Pons (tissue), 1 donor: ENCODE measurements at regions not wholly inside any gene's neighbourhood (a gene's known extent, or its start where the extent isn't known, plus 50 kb on each side); places are given as distances from the start of the nearest gene placed in this dataset.

Experiments
- DNase-seq: peaks from one replicate; pipeline ENCODE4 v3.0.0-alpha.2; 2016; ENCODE audit warnings: low spot score

- DNase-seq, result no peak
Measured at GRCh38 chr13:111909971-111910671, 156.8 kb upstream of the SOX1 start.

GRCh38 chr13:111911121-111911720 lies 155.7 kb upstream of the SOX1 start:
- DNase-seq, result no peak

DNA sequence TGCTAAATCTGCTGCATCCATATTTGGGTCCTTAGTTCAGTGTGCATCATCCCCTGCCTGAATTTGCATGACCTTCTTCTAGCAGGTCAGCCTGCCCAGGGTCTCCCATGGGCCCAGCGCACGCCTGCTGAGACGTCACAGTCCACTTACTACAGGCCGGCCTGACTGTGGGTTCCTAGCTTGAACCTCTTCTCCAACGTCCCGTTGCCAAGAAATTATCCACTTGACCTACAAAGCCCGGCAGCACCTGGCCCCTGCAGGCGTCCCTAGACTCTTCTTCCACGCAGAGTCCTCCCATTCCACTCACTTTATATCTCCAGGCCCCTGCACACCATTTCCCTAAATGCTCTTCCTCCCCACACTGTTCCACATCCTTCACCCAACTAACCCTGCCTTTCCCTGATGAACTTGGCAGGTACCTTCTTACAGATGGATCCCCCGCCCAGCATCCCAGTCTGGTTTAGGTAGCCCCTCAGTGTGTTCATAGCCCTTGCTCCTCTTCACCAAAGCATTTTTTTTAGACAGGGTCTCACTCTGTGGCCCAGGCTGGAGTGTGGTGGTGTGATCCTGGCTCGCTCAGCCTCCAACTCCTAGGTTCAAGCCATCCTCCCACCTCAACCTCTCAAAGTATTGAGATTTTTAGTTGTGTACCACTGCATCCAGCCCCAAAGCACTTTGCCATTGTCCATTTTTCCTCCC lies 155.0 kb upstream of the SOX1 start:
- DNase-seq, result no peak

- no peak for DNase-seq
Measured at GRCh38 chr13:111912453-111912866, 154.5 kb upstream of the SOX1 start.

DNA sequence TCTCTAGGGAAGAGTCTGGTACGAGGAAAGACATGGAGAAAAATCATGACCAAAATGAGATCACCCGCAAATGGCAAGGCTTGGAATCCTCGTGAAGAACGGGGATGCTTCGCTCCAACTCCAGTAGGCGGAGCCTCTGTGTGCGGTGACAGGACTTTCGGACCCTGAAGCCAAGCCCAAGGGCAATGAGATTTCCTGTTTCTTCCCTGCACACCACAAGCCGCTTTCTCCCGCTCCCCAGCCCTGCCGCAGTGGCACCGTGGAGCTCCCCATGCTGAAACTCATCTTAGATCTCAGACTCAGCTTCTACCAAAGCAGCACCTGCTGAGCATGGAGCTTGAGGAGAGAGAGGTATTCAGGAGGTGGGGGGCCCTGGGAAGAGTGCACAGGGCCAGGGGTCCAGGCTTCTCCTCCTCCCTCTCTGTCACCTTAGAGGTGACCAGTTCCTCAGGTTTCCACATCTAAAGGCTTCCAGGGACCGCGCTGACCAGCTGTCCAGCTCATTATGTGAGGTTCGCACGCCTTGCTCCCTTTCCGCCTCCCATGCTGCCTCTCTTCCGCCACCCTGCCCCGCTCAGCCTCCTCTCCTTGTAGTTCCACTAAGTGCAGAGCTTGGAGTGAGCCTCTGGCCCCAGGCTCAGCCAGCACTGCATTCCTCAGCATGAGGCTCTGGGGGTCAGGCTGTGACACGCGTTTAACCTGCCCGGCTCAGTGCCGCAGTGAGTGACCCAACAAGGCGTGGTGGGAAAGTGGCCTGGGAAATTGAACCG lies 153.8 kb upstream of the SOX1 start:
- no peak for DNase-seq

- DNase-seq, result no peak
Measured at GRCh38 chr13:111913761-111914140, 153.2 kb upstream of the SOX1 start.

DNA sequence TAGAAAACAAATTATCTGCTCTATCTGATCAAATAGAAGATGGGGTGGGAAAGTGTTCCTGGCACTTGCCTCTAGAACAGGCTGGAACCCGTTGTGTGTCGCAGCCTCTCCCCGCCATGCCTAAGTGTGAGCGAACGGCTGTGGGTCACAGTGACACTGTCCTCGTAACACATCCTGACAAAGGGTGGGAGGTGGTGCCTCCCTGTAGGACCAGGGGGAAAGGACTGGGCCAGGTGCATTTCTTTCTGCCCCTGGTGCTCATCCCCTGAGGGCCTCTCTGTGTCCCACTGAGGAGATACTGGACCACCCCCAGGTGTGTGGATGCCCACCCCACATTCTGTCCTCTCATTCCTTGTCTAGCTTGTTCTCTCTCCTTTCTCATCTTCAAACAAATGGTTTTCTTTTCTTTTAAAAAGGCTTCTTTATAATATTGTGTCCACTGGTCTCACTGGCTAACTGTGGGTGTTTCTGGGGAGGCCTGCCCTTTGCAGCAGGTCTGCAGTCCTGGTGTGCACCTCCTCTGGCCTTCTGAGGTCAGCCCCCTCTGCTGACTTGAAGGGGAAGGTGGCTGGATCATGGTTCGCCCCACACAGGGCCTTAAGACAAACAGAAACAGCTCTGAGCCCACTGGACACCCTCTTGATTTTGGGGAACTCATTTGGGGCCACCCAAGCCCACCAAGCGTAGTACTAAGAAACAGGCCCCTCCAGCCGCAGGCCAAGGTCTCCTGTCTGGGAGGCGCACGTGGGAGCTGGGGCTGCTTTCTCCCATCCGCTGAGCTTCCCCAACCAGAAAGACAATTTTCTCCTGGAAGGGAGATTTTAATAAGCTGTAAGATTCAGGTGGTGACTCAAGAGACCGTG lies 152.5 kb upstream of the SOX1 start:
- no peak for DNase-seq

- DNase-seq, result no peak
Measured at GRCh38 chr13:111915104-111915551, 151.8 kb upstream of the SOX1 start.

DNA sequence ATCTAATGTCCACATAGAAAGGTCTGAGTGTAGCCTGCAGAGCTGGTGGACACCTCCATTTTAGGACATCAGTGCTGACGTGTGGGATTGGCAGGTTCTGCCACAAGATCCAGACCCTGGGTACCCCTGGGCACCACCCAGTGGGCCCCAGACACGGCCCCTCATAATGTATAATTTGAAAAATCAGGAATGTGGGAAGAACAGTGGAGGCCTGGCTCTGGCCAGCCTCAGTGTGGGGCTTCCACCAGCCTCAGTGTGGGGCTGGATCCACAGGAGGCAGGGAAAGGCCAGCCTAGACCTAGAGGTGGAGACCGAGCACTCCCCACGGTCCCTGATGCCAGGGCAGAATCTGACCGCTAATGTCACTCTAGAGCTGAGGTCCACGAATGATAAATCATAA lies 150.7 kb upstream of the SOX1 start:
- no peak for DNase-seq

- DNase-seq, result no peak
Measured at GRCh38 chr13:111917086-111917485, 149.9 kb upstream of the SOX1 start.

- DNase-seq, result no peak
Measured at GRCh38 chr13:111917901-111918300, 149.0 kb upstream of the SOX1 start.

GRCh38 chr13:111919286-111919685 lies 147.7 kb upstream of the SOX1 start:
- no peak for DNase-seq

DNA sequence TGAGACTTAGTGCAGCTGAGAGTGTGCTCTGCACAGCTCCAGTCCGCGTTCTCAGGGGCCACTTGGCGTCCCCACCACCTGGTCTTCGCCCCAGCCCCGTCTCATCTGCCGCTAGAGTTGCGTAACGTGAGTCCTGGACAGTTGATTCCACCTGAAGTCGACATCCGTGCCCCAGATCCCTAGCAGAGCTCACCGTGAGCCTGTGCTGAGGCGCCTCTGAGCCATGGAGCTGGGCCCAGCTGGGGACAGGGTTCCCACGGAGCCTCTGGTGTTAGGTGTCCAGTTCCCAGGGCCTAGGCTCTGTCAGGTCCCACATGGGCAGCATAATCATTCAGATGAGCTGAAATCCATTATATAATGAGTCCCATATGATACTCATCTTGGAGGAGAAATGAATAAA lies 147.1 kb upstream of the SOX1 start:
- DNase-seq, result no peak

DNA sequence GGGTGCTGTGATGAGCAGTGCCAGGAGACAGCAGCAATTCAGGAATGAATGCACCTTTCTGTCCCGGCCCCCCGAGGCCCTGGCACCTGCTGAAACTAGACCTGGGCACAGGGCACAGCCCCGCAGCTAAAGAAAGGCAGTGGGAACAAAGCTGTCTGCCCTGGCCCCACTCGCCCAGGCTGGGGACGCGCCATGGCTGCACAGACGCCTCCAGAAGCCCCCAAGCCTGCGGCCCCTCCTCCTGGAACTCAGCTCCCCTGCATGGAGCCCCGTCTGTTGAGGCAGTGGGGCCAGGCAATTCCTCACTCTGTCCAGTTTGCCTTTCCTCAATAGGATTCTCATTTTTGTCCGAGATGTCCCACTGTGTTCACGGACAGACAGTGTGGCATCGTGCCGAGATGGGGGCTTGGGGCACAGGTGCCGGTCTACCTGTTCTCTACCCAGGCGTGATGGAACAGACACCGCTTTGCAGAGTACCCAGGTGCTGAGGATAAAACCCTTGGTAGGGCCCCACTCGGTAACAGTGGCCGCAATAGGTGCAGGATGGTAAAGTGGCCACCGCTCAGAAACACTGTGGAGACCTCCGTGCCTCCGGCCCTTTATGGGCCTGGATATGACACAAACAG lies 146.5 kb upstream of the SOX1 start:
- no peak for DNase-seq

DNA sequence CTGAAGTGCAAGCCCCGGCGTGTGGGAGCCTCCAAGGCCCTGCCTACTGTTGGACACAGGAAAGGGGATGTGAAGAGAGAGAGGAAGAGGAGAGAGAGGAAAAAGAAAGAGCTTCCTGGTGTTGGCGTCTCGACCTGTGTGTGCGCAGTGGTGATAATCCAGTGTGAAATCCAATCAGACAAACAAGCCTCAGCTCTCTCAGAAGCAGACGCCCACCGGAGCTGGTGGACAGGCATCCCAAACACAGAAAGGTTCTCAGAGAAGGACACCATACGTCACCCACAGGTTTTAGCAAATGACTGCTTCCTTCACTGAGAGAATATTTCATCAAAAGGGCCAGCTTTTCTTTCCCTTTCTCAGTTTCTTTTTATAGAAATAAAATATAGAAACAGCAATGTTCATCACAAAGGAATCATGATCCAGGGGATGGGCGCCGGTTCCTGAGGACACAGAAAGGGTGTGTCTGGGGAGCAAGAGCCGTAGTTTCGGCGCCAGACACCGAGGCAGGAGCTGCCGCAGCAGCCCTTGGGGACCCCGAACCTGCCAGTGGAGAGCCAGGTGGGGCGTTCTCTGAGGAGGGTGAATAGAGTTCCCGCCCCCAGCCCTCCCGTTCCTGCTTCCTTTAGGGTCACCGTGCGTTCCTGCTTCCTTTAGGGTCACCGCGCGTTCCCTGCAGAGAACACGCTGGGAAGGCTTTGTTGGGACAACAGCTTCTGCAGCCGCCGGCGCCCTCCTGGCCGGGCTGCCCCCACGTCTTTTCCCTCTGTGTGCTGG lies 145.8 kb upstream of the SOX1 start:
- no peak for DNase-seq

DNA sequence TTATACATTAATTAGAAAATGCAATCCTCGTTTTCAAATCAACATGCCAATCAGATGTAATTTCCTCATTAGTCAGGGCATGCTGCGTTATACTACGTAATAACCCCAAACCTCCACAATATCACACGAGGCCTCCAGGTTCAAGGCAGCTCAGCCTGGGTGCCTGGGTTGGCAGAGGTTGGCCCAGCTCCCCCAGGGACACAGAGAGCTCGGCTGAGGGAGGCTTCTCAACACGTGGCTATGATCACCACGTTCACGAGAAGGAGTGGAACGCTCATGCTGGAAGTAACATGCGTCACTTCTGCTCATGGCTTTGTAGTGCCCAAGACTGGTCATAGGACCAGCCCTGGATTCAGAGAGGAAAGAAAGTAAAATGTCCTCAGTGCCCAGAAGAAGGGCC lies 144.9 kb upstream of the SOX1 start:
- DNase-seq, result no peak

- no peak for DNase-seq
Measured at GRCh38 chr13:111923439-111923838, 143.5 kb upstream of the SOX1 start.

DNA sequence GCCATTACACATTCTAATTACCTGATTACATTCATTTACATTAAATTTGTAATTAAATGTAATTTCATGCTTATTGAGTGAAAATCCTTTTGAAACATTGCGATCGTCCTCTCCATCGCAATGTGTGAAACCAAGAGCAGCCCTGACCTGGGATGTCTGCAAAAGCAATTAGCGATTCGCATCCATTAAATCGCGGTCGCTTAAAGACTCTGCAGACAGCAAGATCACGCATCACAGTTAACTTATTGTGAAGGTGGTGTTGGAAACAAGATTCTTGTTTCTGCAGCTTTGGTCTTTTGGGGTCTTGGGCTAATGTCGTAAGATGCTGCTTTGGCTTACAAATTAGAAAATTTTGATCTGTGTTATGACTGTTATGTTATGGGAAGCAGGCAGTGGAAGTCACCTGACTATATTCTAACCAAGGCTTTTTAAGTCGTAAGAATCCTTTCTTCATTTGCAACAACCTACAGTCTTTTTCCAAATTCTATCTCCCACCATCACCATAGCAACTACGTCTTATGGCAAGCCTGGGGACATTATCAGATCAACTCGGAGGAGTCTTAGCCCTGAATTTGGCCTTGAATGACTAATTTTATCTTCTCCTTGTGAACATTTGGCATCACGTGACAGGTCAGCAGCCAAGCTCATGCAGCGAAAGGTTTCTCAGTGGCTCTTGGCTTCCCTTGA lies 142.8 kb upstream of the SOX1 start:
- no peak for DNase-seq

- no peak for DNase-seq
Measured at GRCh38 chr13:111924678-111925075, 142.3 kb upstream of the SOX1 start.
